Keratinocyte (primary cell): ENCODE measurements at regions not wholly inside any gene's neighbourhood (a gene's known extent, or its start where the extent isn't known, plus 50 kb on each side); places are given as distances from the start of the nearest gene placed in this dataset.
"Not testable (repeated sequence)": the region's sequence is repeated elsewhere in the genome, so short reads cannot be mapped to it uniquely, and the experiment has no call there.

Experiments
- DNase-seq: peaks from one replicate; pipeline ENCODE4 v3.0.0-alpha.2; 2011; ENCODE audit warnings: low read depth, missing footprints, low spot score
- FAIRE-seq: peaks from 2 replicates; lab custom pipeline; 2011; peaks lifted over from hg19 to GRCh38; lab: Jason Lieb, UNC
- H2AFZ ChIP-seq: 2 replicates; pipeline ENCODE4 v1.6.0; 2012; ENCODE audit warnings: low read length, control low read depth, inconsistent platforms; ENCODE audit not compliant: control insufficient read depth
- H3K27ac ChIP-seq: 2 replicates; pipeline ENCODE4 v1.5.1; 2011; ENCODE audit warnings: low read length; ENCODE audit not compliant: control insufficient read depth, insufficient read depth
- H3K27me3 ChIP-seq: 3 replicates; pipeline ENCODE4 v1.6.0; 2011; ENCODE audit warnings: low read length; ENCODE audit not compliant: control insufficient read depth, insufficient read depth; ENCODE audit errors: extremely low read depth
- H3K36me3 ChIP-seq, 2 experiments: 2 replicates in 1 of 2; 3 replicates in 1 of 2; pipeline ENCODE4 v1.5.1; 2011; ENCODE audit warnings: low read length in 2 of 2, mild to moderate bottlenecking in 1 of 2; ENCODE audit not compliant: control insufficient read depth in 2 of 2, insufficient read depth in 2 of 2; ENCODE audit errors: extremely low read depth in 1 of 2
- H3K4me1 ChIP-seq: 3 replicates; pipeline ENCODE4 v1.5.1; 2011; ENCODE audit warnings: low read length; ENCODE audit not compliant: control insufficient read depth, insufficient read depth; ENCODE audit errors: extremely low read depth
- H3K4me2 ChIP-seq: 3 replicates; pipeline ENCODE4 v1.6.0; 2011; ENCODE audit warnings: low read depth, low read length; ENCODE audit not compliant: control insufficient read depth, insufficient read depth; ENCODE audit errors: extremely low read depth
- H3K4me3 ChIP-seq, 3 experiments: fragments of 200-600 bp in 1 of 3; sonication (generic) in 1 of 3; 2 replicates in 2 of 3; 3 replicates in 1 of 3; pipeline ENCODE4 v1.5.1; 2011 to 2016; ENCODE audit warnings: low read length in 3 of 3, mild to moderate bottlenecking in 3 of 3, control low read depth in 2 of 3, inconsistent platforms in 1 of 3, low read depth in 1 of 3, mixed read lengths in 1 of 3, mixed run types in 1 of 3, moderate library complexity in 1 of 3; ENCODE audit not compliant: control insufficient read depth in 2 of 3, insufficient read depth in 2 of 3; ENCODE audit errors: extremely low read depth in 1 of 3
- H3K79me2 ChIP-seq: 2 replicates; pipeline ENCODE4 v1.6.0; 2012; ENCODE audit warnings: low read length; ENCODE audit not compliant: control insufficient read depth, insufficient read depth
- H3K9ac ChIP-seq: 3 replicates; pipeline ENCODE4 v1.6.0; 2011; ENCODE audit warnings: low read length; ENCODE audit not compliant: control insufficient read depth, insufficient read depth; ENCODE audit errors: extremely low read depth
- H3K9me1 ChIP-seq: 3 replicates; pipeline ENCODE4 v1.6.0; 2011; ENCODE audit warnings: low read length; ENCODE audit not compliant: control insufficient read depth, insufficient read depth; ENCODE audit errors: extremely low read depth
- H3K9me3 ChIP-seq: 2 replicates; pipeline ENCODE4 v1.5.1; 2012; ENCODE audit warnings: low read depth, low read length; ENCODE audit not compliant: control insufficient read depth
- H4K20me1 ChIP-seq: 3 replicates; pipeline ENCODE4 v1.6.0; 2011; ENCODE audit warnings: low read length; ENCODE audit not compliant: control insufficient read depth, insufficient read depth; ENCODE audit errors: extremely low read depth
- EZH2 ChIP-seq: IDR thresholded peaks from one replicate; pipeline ENCODE4 v1.6.1; 2012; ENCODE audit warnings: inconsistent platforms, mild to moderate bottlenecking, low read length, moderate library complexity
- dilution Hi-C: fragments of 300-500 bp; cut with MboI; formaldehyde crosslinking; loops from one replicate; pipeline ENCODE4 v1.7.0; 2020; ENCODE audit warnings: low sequenced_read_pairs; ENCODE audit not compliant: extremely low pct_ligation_motif_present
- TF ChIP-seq, protein P1 (sequence below), 3 experiments: IDR thresholded peaks in 1 of 3; conservative IDR thresholded peaks in 1 of 3; optimal IDR thresholded peaks in 1 of 3; 2 replicates in 2 of 3; 3 replicates in 1 of 3; pipeline versions ENCODE3 to v1.5.1; 2011; ENCODE audit warnings: low read length in 3 of 3, mild to moderate bottlenecking in 3 of 3, moderate library complexity in 2 of 3, control low read depth in 1 of 3, inconsistent platforms in 1 of 3; ENCODE audit not compliant: insufficient read depth in 2 of 3; ENCODE audit errors: extremely low read depth in 1 of 3

DNA sequence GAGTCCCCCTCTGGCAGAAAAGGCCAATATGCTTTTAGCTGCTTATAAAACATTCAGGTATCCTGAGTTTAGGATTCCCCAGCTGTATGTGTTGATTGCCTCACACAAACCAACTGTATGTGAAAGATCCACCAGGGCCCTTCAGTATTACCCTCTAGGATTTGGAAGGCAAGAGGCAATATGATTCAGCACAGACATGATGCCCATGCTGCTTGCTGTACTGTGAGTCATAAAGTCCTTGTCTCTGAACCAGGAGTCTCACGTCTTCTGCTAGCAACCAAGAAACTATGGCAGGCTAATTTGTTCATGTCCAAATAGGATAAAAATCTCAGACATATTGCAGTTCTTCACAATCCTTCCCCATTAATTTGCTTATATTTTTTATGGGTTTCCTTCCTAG, 789.2 kb upstream of the SLC35B3 start:
- Histone ChIP-seq H2AFZ (no peak overlapping the region), H3K4me2 (no peak overlapping the region), H4K20me1 (no peaks in the 10 kb centered on the region), H3K27me3 (no peaks in the 10 kb centered on the region), H3K36me3 (no peaks in the 10 kb centered on the region), H3K27ac (no peak overlapping the region), H3K79me2 (no peaks in the 10 kb centered on the region), H3K4me3 (no peak overlapping the region), H3K4me1 (peaks cover 5% of the 10 kb centered on the region), H3K9me1 (no peaks in the 10 kb centered on the region), H3K9ac (no peak overlapping the region), H3K9me3 (peaks cover 2% of the 10 kb centered on the region)
- FAIRE-seq (peak; percentile 39), DNase-seq (no peak)
- dilution Hi-C loops = no loop called here
- TF ChIP-seq EZH2 = no peak
- TF ChIP-seq, protein P1, sequence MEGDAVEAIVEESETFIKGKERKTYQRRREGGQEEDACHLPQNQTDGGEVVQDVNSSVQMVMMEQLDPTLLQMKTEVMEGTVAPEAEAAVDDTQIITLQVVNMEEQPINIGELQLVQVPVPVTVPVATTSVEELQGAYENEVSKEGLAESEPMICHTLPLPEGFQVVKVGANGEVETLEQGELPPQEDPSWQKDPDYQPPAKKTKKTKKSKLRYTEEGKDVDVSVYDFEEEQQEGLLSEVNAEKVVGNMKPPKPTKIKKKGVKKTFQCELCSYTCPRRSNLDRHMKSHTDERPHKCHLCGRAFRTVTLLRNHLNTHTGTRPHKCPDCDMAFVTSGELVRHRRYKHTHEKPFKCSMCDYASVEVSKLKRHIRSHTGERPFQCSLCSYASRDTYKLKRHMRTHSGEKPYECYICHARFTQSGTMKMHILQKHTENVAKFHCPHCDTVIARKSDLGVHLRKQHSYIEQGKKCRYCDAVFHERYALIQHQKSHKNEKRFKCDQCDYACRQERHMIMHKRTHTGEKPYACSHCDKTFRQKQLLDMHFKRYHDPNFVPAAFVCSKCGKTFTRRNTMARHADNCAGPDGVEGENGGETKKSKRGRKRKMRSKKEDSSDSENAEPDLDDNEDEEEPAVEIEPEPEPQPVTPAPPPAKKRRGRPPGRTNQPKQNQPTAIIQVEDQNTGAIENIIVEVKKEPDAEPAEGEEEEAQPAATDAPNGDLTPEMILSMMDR (optimal IDR thresholded peaks at IDR 0.05 in 1 of 3, IDR thresholded peaks at IDR 0.05 in 1 of 3, conservative IDR thresholded peaks at IDR 0.05 in 1 of 3; ENCODE audit: extremely low read depth in 1 of 3, insufficient read depth in 2 of 3, low read length in 3 of 3) = no peak

DNA sequence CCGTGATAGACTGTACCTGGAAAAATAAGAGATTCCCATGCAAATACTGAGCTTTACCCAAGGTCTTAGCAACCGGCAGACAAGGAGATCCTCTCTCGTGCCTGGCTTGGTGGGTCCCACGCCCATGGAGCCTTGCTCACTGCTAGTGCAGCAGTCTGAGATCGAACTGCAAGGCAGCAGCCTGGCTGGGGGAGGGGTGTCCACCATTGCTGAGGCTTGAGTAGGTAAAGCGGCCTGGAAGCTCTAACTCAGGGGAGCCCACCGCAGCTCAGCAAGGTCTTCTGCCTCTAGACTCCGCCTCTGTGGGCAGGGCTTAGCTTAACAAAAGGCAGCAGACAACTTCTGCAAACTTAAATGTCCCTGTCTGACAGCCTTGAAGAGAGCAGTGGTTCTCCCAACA, 778.4 kb upstream of the SLC35B3 start:
- H3K9ac ChIP-seq, H2AFZ ChIP-seq, dilution Hi-C loops, H3K27me3 ChIP-seq, H3K79me2 ChIP-seq, H3K9me3 ChIP-seq, H3K9me1 ChIP-seq, H3K4me3 ChIP-seq, H4K20me1 ChIP-seq, FAIRE-seq, H3K36me3 ChIP-seq, H3K27ac ChIP-seq, DNase-seq, H3K4me1 ChIP-seq, H3K4me2 ChIP-seq: not testable (repeated sequence)

DNA sequence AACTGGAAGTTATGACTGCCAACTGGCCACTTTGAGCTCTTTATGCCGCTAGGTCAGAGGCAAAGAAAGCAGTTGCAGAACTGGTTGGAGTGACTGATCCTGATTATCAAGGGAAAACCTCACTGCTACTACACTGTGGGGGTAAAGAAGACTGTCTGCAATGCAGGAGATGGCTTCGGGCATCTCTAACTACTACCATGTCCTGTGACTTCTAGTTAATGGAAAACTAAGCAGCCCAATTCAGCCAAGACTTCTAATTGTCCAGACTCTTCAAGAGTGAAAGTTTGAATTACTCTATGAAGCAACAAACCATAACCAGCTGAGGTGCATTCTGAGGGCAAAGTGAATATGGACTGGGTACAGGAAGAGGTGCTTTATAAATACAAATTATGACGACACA, 773.6 kb upstream of the SLC35B3 start:
- no peak for FAIRE-seq
- TF ChIP-seq, protein P1 (optimal IDR thresholded peaks at IDR 0.05 in 1 of 3, IDR thresholded peaks at IDR 0.05 in 1 of 3, conservative IDR thresholded peaks at IDR 0.05 in 1 of 3; ENCODE audit: extremely low read depth in 1 of 3, insufficient read depth in 2 of 3, low read length in 3 of 3) = no peak
- TF ChIP-seq EZH2 = no peak
- Histone ChIP-seq H3K9ac (no peak overlapping the region), H4K20me1 (no peaks in the 10 kb centered on the region), H3K36me3 (no peaks in the 10 kb centered on the region), H3K79me2 (no peaks in the 10 kb centered on the region), H2AFZ (no peak overlapping the region), H3K9me3 (no peaks in the 10 kb centered on the region), H3K4me1 (no peaks in the 10 kb centered on the region), H3K4me3 (no peak overlapping the region), H3K4me2 (no peak overlapping the region), H3K9me1 (no peaks in the 10 kb centered on the region), H3K27me3 (no peaks in the 10 kb centered on the region), H3K27ac (no peak overlapping the region)
- DNase-seq = no peak
- dilution Hi-C loops = no loop called here
